ENCODE measurements at regions not wholly inside any gene's neighbourhood (a gene's known extent, or its start where the extent isn't known, plus 50 kb on each side); places are given as distances from the start of the nearest gene placed in this dataset.
A peak's percentile ranks its signal among the peaks of the same experiment; 100 is the strongest.

DNA sequence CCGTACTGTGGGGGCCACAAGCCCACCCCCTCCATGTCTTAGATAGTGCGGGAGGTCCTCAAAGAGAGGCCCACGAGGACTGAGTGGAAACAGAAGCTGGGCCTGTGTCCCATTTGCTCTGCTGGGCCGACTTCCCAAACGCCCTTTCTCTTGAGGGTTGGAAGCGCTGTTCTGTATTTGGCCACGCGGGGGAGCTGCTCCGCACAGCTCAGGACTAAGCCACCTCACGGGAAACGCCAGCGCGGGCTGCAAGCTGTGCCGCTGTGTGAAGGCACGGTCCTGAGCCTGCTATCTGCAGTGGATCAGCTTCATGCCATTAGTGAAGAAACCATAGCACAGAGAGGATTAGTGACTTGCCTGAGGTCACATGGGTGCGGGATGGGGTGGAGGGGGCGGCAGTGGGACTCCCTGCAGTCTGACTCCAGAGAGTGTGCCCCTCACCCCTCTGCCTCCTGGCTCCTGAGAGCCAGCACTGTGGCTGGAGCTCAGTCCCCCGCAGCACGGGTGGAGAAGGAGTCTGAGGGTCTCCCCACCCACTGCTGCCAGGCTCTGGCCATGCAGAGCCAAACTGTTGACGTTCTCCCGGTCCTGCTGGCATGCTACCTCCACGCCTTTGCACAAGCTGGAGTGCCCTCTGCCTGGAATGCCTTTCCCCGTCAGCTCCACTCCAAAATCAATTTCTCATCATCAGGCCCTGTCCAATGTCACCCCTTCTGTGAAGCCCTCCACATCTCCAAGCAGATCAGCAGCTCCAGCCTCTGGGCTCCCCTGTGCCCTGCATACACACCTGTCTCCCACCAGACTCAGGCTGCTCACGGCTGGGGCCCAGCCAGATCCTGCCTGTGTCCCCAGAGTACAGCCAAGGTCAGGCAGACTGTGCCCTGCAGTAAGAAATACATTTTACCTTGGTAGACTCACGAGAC is 51.5 kb upstream of the LRRC32 start:
- Histone ChIP-seq H3K27me3 (ENCODE audit: insufficient read depth, low read length, poor library complexity) (peaks cover 2% of the 10 kb centered on the region), H2AFZ (ENCODE audit: low read depth, low read length) (0 out of 2 replicates have a peak overlapping the region, but pooled peaks have one; percentile 57), H3K4me2 (ENCODE audit: insufficient read depth, low read length) (peak overlapping the region; percentile 41; the same call in 1 of the 2 replicates), H4K20me1 (ENCODE audit: insufficient read depth, low read length) (peaks cover 11% of the 10 kb centered on the region), H3K79me2 (ENCODE audit: insufficient read depth, low read length) (no peaks in the 10 kb centered on the region), H3K4me1 (ENCODE audit: insufficient read depth, low read length) (peaks cover 6% of the 10 kb centered on the region), H3K36me3 (ENCODE audit: insufficient read depth, low read length) (no peaks in the 10 kb centered on the region), H3K4me3 (ENCODE audit: low read depth in 1 of 2, low read length in 2 of 2) (no peak overlapping the region), H3K9me3 (ENCODE audit: insufficient read depth, low read length, severe bottlenecking) (no peaks in the 10 kb centered on the region), H3K9ac (ENCODE audit: low read depth, low read length) (no peak overlapping the region), H3K27ac (ENCODE audit: low read length) (no peak overlapping the region)
- TF ChIP-seq, protein P1, sequence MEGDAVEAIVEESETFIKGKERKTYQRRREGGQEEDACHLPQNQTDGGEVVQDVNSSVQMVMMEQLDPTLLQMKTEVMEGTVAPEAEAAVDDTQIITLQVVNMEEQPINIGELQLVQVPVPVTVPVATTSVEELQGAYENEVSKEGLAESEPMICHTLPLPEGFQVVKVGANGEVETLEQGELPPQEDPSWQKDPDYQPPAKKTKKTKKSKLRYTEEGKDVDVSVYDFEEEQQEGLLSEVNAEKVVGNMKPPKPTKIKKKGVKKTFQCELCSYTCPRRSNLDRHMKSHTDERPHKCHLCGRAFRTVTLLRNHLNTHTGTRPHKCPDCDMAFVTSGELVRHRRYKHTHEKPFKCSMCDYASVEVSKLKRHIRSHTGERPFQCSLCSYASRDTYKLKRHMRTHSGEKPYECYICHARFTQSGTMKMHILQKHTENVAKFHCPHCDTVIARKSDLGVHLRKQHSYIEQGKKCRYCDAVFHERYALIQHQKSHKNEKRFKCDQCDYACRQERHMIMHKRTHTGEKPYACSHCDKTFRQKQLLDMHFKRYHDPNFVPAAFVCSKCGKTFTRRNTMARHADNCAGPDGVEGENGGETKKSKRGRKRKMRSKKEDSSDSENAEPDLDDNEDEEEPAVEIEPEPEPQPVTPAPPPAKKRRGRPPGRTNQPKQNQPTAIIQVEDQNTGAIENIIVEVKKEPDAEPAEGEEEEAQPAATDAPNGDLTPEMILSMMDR (IDR thresholded peaks at IDR 0.05; ENCODE audit: borderline replicate concordance, extremely low read depth, low read length, poor library complexity, severe bottlenecking): peak; percentile 94
- no peak for TF ChIP-seq EZH2 (IDR thresholded peaks at IDR 0.05; ENCODE audit: borderline replicate concordance, low read depth, low read length, severe bottlenecking)
- ATAC-seq (ENCODE audit: insufficient read depth, low read depth) (peak; percentile 95), DNase-seq (peak; percentile 79)

- Histone ChIP-seq H2AFZ (ENCODE audit: low read depth, low read length) (no peak overlapping the region), H3K27me3 (ENCODE audit: insufficient read depth, low read length, poor library complexity) (peaks cover 8% of the 10 kb centered on the region), H3K27ac (ENCODE audit: low read length) (no peak overlapping the region), H3K9me3 (ENCODE audit: insufficient read depth, low read length, severe bottlenecking) (no peaks in the 10 kb centered on the region), H3K79me2 (ENCODE audit: insufficient read depth, low read length) (no peaks in the 10 kb centered on the region), H3K4me3 (ENCODE audit: low read depth in 1 of 2, low read length in 2 of 2) (no peak overlapping the region), H3K9ac (ENCODE audit: low read depth, low read length) (no peak overlapping the region), H3K36me3 (ENCODE audit: insufficient read depth, low read length) (no peaks in the 10 kb centered on the region), H3K4me1 (ENCODE audit: insufficient read depth, low read length) (peaks cover 6% of the 10 kb centered on the region), H3K4me2 (ENCODE audit: insufficient read depth, low read length) (no peak overlapping the region), H4K20me1 (ENCODE audit: insufficient read depth, low read length) (peaks cover 11% of the 10 kb centered on the region)
- TF ChIP-seq EZH2 (IDR thresholded peaks at IDR 0.05; ENCODE audit: borderline replicate concordance, low read depth, low read length, severe bottlenecking): no peak
- TF ChIP-seq, protein P1 (IDR thresholded peaks at IDR 0.05; ENCODE audit: borderline replicate concordance, extremely low read depth, low read length, poor library complexity, severe bottlenecking): no peak
- DNase-seq (no peak), ATAC-seq (ENCODE audit: insufficient read depth, low read depth) (no peak)
These were observed 52.6 kb upstream of the LRRC32 start for GRCh38 chr11:76723142-76723541.

DNA sequence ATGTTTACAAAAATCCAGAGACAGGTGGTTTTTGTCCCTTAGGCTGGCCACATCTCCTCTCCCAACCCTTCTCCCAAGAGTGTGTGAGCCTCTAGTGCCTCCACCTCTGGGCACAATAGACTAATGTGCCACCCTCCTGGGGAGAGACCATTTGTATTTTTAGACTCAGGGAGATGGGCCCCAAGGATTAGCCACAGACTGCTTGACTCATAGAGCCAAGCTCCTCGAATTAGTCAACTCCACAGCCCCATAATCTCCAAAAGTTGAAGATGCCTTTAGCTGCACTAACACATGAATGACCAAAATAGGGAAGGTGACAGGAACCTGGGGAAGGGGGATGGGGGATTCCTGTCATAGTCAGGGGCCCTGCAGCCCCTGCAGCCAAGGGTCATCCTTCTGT is 53.0 kb upstream of the LRRC32 start:
- Histone ChIP-seq H3K36me3 (ENCODE audit: insufficient read depth, low read length) (no peaks in the 10 kb centered on the region), H3K9me3 (ENCODE audit: insufficient read depth, low read length, severe bottlenecking) (no peaks in the 10 kb centered on the region), H4K20me1 (ENCODE audit: insufficient read depth, low read length) (peaks cover 11% of the 10 kb centered on the region), H3K4me3 (ENCODE audit: low read depth in 1 of 2, low read length in 2 of 2) (no peak overlapping the region), H3K27ac (ENCODE audit: low read length) (no peak overlapping the region), H3K9ac (ENCODE audit: low read depth, low read length) (no peak overlapping the region), H3K4me2 (ENCODE audit: insufficient read depth, low read length) (no peak overlapping the region), H3K4me1 (ENCODE audit: insufficient read depth, low read length) (peaks cover 6% of the 10 kb centered on the region), H2AFZ (ENCODE audit: low read depth, low read length) (no peak overlapping the region), H3K27me3 (ENCODE audit: insufficient read depth, low read length, poor library complexity) (peaks cover 9% of the 10 kb centered on the region), H3K79me2 (ENCODE audit: insufficient read depth, low read length) (no peaks in the 10 kb centered on the region)
- DNase-seq (no peak), ATAC-seq (ENCODE audit: insufficient read depth, low read depth) (no peak)
- TF ChIP-seq, protein P1 (IDR thresholded peaks at IDR 0.05; ENCODE audit: borderline replicate concordance, extremely low read depth, low read length, poor library complexity, severe bottlenecking): no peak
- TF ChIP-seq EZH2 (IDR thresholded peaks at IDR 0.05; ENCODE audit: borderline replicate concordance, low read depth, low read length, severe bottlenecking): no peak
